HEK293 (cell line): ENCODE measurements at regions not wholly inside any gene's neighbourhood (a gene's known extent, or its start where the extent isn't known, plus 50 kb on each side); places are given as distances from the start of the nearest gene placed in this dataset.

Experiments used
- CTCF ChIA-PET: fragments of 350-600 bp; formaldehyde crosslinking; extraction: SDS; loops from one replicate; lab custom pipeline; 2021; ENCODE audit warnings: antibody characterized with exemption; lab: Yijun Ruan, JAX
- POLR2A ChIA-PET: fragments of 300-600 bp; formaldehyde crosslinking; extraction: SDS; loops from one replicate; lab custom pipeline; 2020; ENCODE audit warnings: antibody characterized with exemption, inconsistent platforms; lab: Yijun Ruan, JAX
- H3K27ac ChIP-seq: fragments of 200-500 bp; sonication (Bioruptor generic); 2 replicates; pipeline ENCODE4 v1.5.1; 2014; ENCODE audit warnings: low read depth, low read length, control low read depth, inconsistent platforms; ENCODE audit errors: extremely low read depth
- H3K36me3 ChIP-seq, 2 experiments: fragments of 200-500 bp in 1 of 2; sonication (Bioruptor generic) in 1 of 2; 1 replicate in 1 of 2; 2 replicates in 1 of 2; pipeline ENCODE4 v1.5.1; 2014 to 2017; ENCODE audit warnings: inconsistent platforms in 2 of 2, low read length in 2 of 2; ENCODE audit not compliant: control insufficient read depth in 2 of 2, insufficient read depth in 1 of 2
- H3K4me1 ChIP-seq: fragments of 200-500 bp; sonication (Bioruptor generic); 2 replicates; pipeline ENCODE4 v1.5.1; 2014; ENCODE audit warnings: mild to moderate bottlenecking, low read length, inconsistent platforms; ENCODE audit not compliant: control insufficient read depth, insufficient read depth
- H3K4me3 ChIP-seq: 2 replicates; pipeline ENCODE4 v1.5.1; 2011; ENCODE audit warnings: low read depth, mild to moderate bottlenecking, control low read depth, low read length, moderate library complexity
- H3K9me3 ChIP-seq: fragments of 200-500 bp; sonication (Bioruptor generic); 2 replicates; pipeline ENCODE4 v1.5.1; 2014; ENCODE audit warnings: low read depth, low read length, inconsistent platforms; ENCODE audit not compliant: control insufficient read depth, insufficient read depth
- AEBP2 ChIP-seq: fragments of 450-650 bp; formaldehyde crosslinking; IDR thresholded peaks from 2 replicates; pipeline ENCODE4 v1.5.1; 2016; ENCODE audit warnings: missing biosample characterization, missing genetic modification characterization, borderline replicate concordance
- KLF17 ChIP-seq: fragments of 450-650 bp; formaldehyde crosslinking; IDR thresholded peaks from 2 replicates; pipeline ENCODE4 v1.5.1; 2016; ENCODE audit warnings: missing biosample characterization, missing genetic modification characterization
- RBAK ChIP-seq: fragments of 450-650 bp; formaldehyde crosslinking; IDR thresholded peaks from 2 replicates; pipeline ENCODE4 v1.5.1; 2016; ENCODE audit warnings: missing biosample characterization, missing genetic modification characterization
- SP2 ChIP-seq: fragments of 450-650 bp; formaldehyde crosslinking; IDR thresholded peaks from 2 replicates; pipeline ENCODE4 v1.5.1; 2016; ENCODE audit warnings: missing biosample characterization, missing genetic modification characterization
- ZBTB20 ChIP-seq: fragments of 450-650 bp; formaldehyde crosslinking; IDR thresholded peaks from 2 replicates; pipeline ENCODE4 v1.5.1; 2016; ENCODE audit warnings: missing biosample characterization, missing genetic modification characterization
- ZBTB44 ChIP-seq: fragments of 450-650 bp; IDR thresholded peaks from 2 replicates; pipeline ENCODE4 v1.5.1; 2018; ENCODE audit warnings: missing biosample characterization, mild to moderate bottlenecking, missing genetic modification characterization
- ZBTB7A ChIP-seq: fragments of 450-650 bp; formaldehyde crosslinking; IDR thresholded peaks from 2 replicates; pipeline ENCODE4 v1.5.1; 2016; ENCODE audit warnings: low read depth, missing biosample characterization, missing genetic modification characterization
- ZFP37 ChIP-seq: fragments of 450-650 bp; formaldehyde crosslinking; IDR thresholded peaks from 2 replicates; pipeline ENCODE4 v1.5.1; 2016; ENCODE audit warnings: missing biosample characterization, missing genetic modification characterization
- ZNF10 ChIP-seq: fragments of 450-650 bp; formaldehyde crosslinking; IDR thresholded peaks from 2 replicates; pipeline ENCODE4 v1.5.1; 2017; ENCODE audit warnings: missing biosample characterization, missing genetic modification characterization
- ZNF133 ChIP-seq: fragments of 450-650 bp; formaldehyde crosslinking; IDR thresholded peaks from 2 replicates; pipeline ENCODE4 v1.5.1; 2016; ENCODE audit warnings: missing biosample characterization, missing genetic modification characterization
- ZNF175 ChIP-seq: fragments of 450-650 bp; formaldehyde crosslinking; IDR thresholded peaks from 2 replicates; pipeline ENCODE4 v1.5.1; 2016; ENCODE audit warnings: missing biosample characterization, missing genetic modification characterization
- ZNF350 ChIP-seq: fragments of 450-650 bp; formaldehyde crosslinking; IDR thresholded peaks from 2 replicates; pipeline ENCODE4 v1.5.0; 2017; ENCODE audit warnings: missing biosample characterization, mild to moderate bottlenecking, missing genetic modification characterization
- ZNF394 ChIP-seq: fragments of 450-650 bp; formaldehyde crosslinking; IDR thresholded peaks from 2 replicates; pipeline ENCODE4 v1.5.1; 2016; ENCODE audit warnings: missing biosample characterization, missing genetic modification characterization, mild to moderate bottlenecking, moderate library complexity, borderline replicate concordance
- ZNF561 ChIP-seq: fragments of 450-650 bp; IDR thresholded peaks from 2 replicates; pipeline ENCODE4 v1.5.1; 2018; ENCODE audit warnings: missing biosample characterization, missing genetic modification characterization, borderline replicate concordance
- ZNF596 ChIP-seq: fragments of 450-650 bp; IDR thresholded peaks from 2 replicates; pipeline ENCODE4 v1.5.0; 2018; ENCODE audit warnings: missing biosample characterization, mild to moderate bottlenecking, missing genetic modification characterization, moderate library complexity
- ZNF629 ChIP-seq: fragments of 450-650 bp; formaldehyde crosslinking; IDR thresholded peaks from 2 replicates; pipeline ENCODE4 v1.5.1; 2017; ENCODE audit warnings: missing biosample characterization, missing genetic modification characterization
- ZNF692 ChIP-seq: fragments of 450-650 bp; formaldehyde crosslinking; IDR thresholded peaks from 2 replicates; pipeline ENCODE4 v1.5.1; 2016; ENCODE audit warnings: missing biosample characterization, missing genetic modification characterization
- ZNF837 ChIP-seq: fragments of 450-650 bp; formaldehyde crosslinking; IDR thresholded peaks from 2 replicates; pipeline ENCODE4 v1.5.1; 2016; ENCODE audit warnings: missing biosample characterization, missing genetic modification characterization
- TF ChIP-seq, protein P1 (sequence below): fragments of 450-650 bp; formaldehyde crosslinking; IDR thresholded peaks from 2 replicates; pipeline ENCODE4 v1.5.1; 2017; ENCODE audit warnings: missing biosample characterization, missing genetic modification characterization
- TF ChIP-seq, protein P2 (sequence below): fragments of 450-650 bp; formaldehyde crosslinking; IDR thresholded peaks from 2 replicates; pipeline ENCODE4 v1.5.1; 2017; ENCODE audit warnings: missing biosample characterization, missing genetic modification characterization

DNA sequence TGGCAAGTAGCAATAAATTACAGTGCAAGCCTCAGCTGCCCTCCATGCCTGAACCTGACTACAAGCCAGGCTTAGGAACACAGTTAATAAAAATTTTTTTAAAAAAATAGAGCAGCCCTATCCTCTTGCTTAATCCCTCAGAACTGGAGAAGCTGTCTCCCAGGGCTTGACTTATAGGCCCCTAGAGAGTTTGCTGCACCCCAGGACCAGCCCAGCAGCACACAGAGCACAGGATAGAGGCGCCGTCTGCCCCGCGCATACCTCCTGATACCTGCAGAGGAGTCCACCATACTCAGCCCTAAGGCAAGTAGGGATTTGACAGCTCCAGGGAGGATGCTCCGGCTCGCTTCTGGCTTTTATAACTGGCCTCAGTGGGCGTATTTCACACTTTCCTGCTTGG is 548.6 kb upstream of the RAB6C start:
- no peaks in the 10 kb centered on the region for H3K36me3 ChIP-seq
- H3K4me3 ChIP-seq = no peak overlapping the region
- H3K4me1 ChIP-seq = no peaks in the 10 kb centered on the region
- no peak overlapping the region for H3K27ac ChIP-seq
- H3K9me3 ChIP-seq = no peaks in the 10 kb centered on the region
- CTCF ChIA-PET = interaction anchor here (0.6 kb wide), 1 partner anchor 22 kb away, joined by 3 read pairs; no protein-coding TSS in a partner anchor
- POLR2A ChIA-PET = no interaction called here
- TF ChIP-seq SP2 (tag by site-specific recombination) = no peak
- TF ChIP-seq, protein P1, sequence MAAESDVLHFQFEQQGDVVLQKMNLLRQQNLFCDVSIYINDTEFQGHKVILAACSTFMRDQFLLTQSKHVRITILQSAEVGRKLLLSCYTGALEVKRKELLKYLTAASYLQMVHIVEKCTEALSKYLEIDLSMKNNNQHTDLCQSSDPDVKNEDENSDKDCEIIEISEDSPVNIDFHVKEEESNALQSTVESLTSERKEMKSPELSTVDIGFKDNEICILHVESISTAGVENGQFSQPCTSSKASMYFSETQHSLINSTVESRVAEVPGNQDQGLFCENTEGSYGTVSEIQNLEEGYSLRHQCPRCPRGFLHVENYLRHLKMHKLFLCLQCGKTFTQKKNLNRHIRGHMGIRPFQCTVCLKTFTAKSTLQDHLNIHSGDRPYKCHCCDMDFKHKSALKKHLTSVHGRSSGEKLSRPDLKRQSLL (tag by site-specific recombination) = no peak
- no peak for TF ChIP-seq ZNF350 (tag by site-specific recombination)
- TF ChIP-seq AEBP2 = no peak
- TF ChIP-seq RBAK (tag by site-specific recombination) = no peak
- TF ChIP-seq ZBTB20 (tag by site-specific recombination) = no peak
- TF ChIP-seq ZNF692 = no peak
- no peak for TF ChIP-seq ZNF133 (tag by site-specific recombination)
- TF ChIP-seq, protein P2, sequence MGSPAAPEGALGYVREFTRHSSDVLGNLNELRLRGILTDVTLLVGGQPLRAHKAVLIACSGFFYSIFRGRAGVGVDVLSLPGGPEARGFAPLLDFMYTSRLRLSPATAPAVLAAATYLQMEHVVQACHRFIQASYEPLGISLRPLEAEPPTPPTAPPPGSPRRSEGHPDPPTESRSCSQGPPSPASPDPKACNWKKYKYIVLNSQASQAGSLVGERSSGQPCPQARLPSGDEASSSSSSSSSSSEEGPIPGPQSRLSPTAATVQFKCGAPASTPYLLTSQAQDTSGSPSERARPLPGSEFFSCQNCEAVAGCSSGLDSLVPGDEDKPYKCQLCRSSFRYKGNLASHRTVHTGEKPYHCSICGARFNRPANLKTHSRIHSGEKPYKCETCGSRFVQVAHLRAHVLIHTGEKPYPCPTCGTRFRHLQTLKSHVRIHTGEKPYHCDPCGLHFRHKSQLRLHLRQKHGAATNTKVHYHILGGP (tag by site-specific recombination) = no peak
- no peak for TF ChIP-seq ZNF175 (tag by site-specific recombination)
- TF ChIP-seq ZBTB44 (tag by site-specific recombination) = no peak
- no peak for TF ChIP-seq ZNF561 (tag by site-specific recombination)
- no peak for TF ChIP-seq ZNF394
- no peak for TF ChIP-seq ZNF10 (tag by site-specific recombination)
- no peak for TF ChIP-seq ZNF629 (tag by site-specific recombination)
- no peak for TF ChIP-seq KLF17
- no peak for TF ChIP-seq ZNF837 (tag by site-specific recombination)
- TF ChIP-seq ZFP37 (tag by site-specific recombination) = no peak
- no peak for TF ChIP-seq ZBTB7A (tag by site-specific recombination)
- TF ChIP-seq ZNF596 (tag by site-specific recombination) = no peak
